Right atrium auricular region (tissue), 2 donors: ENCODE measurements at regions not wholly inside any gene's neighbourhood (a gene's known extent, or its start where the extent isn't known, plus 50 kb on each side); places are given as distances from the start of the nearest gene placed in this dataset.

ENCODE experiments used
- DNase-seq: peaks from one replicate; pipeline ENCODE4 v3.0.0-alpha.2; 2019; ENCODE audit warnings: low spot score
- H3K27ac ChIP-seq, 2 donors: fragments of 200-600 bp; sonication (generic); 1 replicate in 1 of 2; 2 replicates in 1 of 2; pipeline ENCODE4 v1.5.1; 2016 to 2019
- H3K27me3 ChIP-seq, 2 donors: fragments of 200-600 bp; sonication (generic); one replicate each; pipeline versions ENCODE4 v1.5.1 to v1.6.0; 2017 to 2019
- H3K36me3 ChIP-seq: fragments of 200-600 bp; sonication (generic); one replicate; pipeline ENCODE4 v1.5.1; 2016
- H3K4me1 ChIP-seq, 2 donors: fragments of 200-600 bp; sonication (generic); one replicate each; pipeline versions ENCODE4 v1.5.1 to v1.6.0; 2017 to 2019
- H3K4me3 ChIP-seq, 2 donors: fragments of 200-600 bp; sonication (generic); 1 replicate in 1 of 2; 2 replicates in 1 of 2; pipeline ENCODE4 v1.5.1; 2017 to 2019; ENCODE audit warnings: mild to moderate bottlenecking in 1 of 2, moderate library complexity in 1 of 2
- H3K9me3 ChIP-seq, 2 donors: fragments of 200-600 bp; sonication (generic); one replicate each; pipeline ENCODE4 v1.5.1; 2019
- CTCF ChIP-seq, 2 donors: fragments of 200-600 bp; sonication (generic); IDR thresholded peaks; one replicate each; pipeline ENCODE4 v1.5.1; 2019; ENCODE audit warnings: antibody characterized with exemption in 2 of 2

GRCh38 chr4:1579901-1580691 is 104.0 kb downstream of the FAM53A start:
- H3K36me3 ChIP-seq: no peaks in the 10 kb centered on the region
- peaks cover 0 to 29% of the 10 kb centered on the region in 2 donors for H3K4me1 ChIP-seq
- peak; percentile 94 for DNase-seq
- H3K4me3 ChIP-seq: peak overlapping the region; percentile 53 to 69
- H3K9me3 ChIP-seq: no peaks in the 10 kb centered on the region
- no peak for TF ChIP-seq CTCF (IDR thresholded peaks at IDR 0.05)
- H3K27me3 ChIP-seq: no peaks in the 10 kb centered on the region
- H3K27ac ChIP-seq: peak overlapping the region; percentile 85 to 87

- H3K4me3 ChIP-seq: peak overlapping the region; percentile 53 to 69
- H3K27ac ChIP-seq: peak overlapping the region; percentile 85 to 87
- no peaks in the 10 kb centered on the region for H3K36me3 ChIP-seq
- peaks cover 0 to 29% of the 10 kb centered on the region in 2 donors for H3K4me1 ChIP-seq
- H3K9me3 ChIP-seq: no peaks in the 10 kb centered on the region
- no peaks in the 10 kb centered on the region for H3K27me3 ChIP-seq
- TF ChIP-seq CTCF (IDR thresholded peaks at IDR 0.05): peak; percentile 93 to 99
- DNase-seq: peak; percentile 92
Measured at GRCh38 chr4:1579001-1579900, 104.9 kb downstream of the FAM53A start.

- no peaks in the 10 kb centered on the region for H3K9me3 ChIP-seq
- H3K27me3 ChIP-seq: no peaks in the 10 kb centered on the region
- H3K27ac ChIP-seq: no peak overlapping the region
- H3K4me1 ChIP-seq: peaks cover 0 to 29% of the 10 kb centered on the region in 2 donors
- DNase-seq: no peak
- H3K4me3 ChIP-seq: peak overlapping the region in 1 of 2 donors; percentile 69
- H3K36me3 ChIP-seq: no peaks in the 10 kb centered on the region
- no peak for TF ChIP-seq CTCF (IDR thresholded peaks at IDR 0.05)
Measured at GRCh38 chr4:1578251-1578773, 105.8 kb downstream of the FAM53A start.

GRCh38 chr4:1577822-1578217 is 106.3 kb downstream of the FAM53A start:
- no peak overlapping the region for H3K27ac ChIP-seq
- H3K4me1 ChIP-seq: peaks cover 0 to 29% of the 10 kb centered on the region in 2 donors
- no peak for DNase-seq
- no peaks in the 10 kb centered on the region for H3K27me3 ChIP-seq
- no peak for TF ChIP-seq CTCF (IDR thresholded peaks at IDR 0.05)
- H3K9me3 ChIP-seq: no peaks in the 10 kb centered on the region
- H3K4me3 ChIP-seq: no peak overlapping the region
- no peaks in the 10 kb centered on the region for H3K36me3 ChIP-seq

- TF ChIP-seq CTCF (IDR thresholded peaks at IDR 0.05): no peak
- DNase-seq: no peak
- no peaks in the 10 kb centered on the region for H3K27me3 ChIP-seq
Measured at GRCh38 chr4:1576961-1577821, 106.9 kb downstream of the FAM53A start.

More at GRCh38 chr4:1576961-1577821, 106.9 kb downstream of the FAM53A start:
- Histone ChIP-seq H3K36me3 (no peaks in the 10 kb centered on the region), H3K9me3 (no peaks in the 10 kb centered on the region), H3K4me3 (no peak overlapping the region), H3K27ac (no peak overlapping the region), H3K4me1 (peaks cover 0 to 25% of the 10 kb centered on the region in 2 donors)
